Keratinocyte (primary cell): ENCODE measurements at regions not wholly inside any gene's neighbourhood (a gene's known extent, or its start where the extent isn't known, plus 50 kb on each side); places are given as distances from the start of the nearest gene placed in this dataset.

Source experiments
- DNase-seq: peaks from one replicate; pipeline ENCODE4 v3.0.0-alpha.2; 2011; ENCODE audit warnings: low read depth, missing footprints, low spot score
- FAIRE-seq: peaks from 2 replicates; lab custom pipeline; 2011; peaks lifted over from hg19 to GRCh38; lab: Jason Lieb, UNC
- H2AFZ ChIP-seq: 2 replicates; pipeline ENCODE4 v1.6.0; 2012; ENCODE audit warnings: low read length, control low read depth, inconsistent platforms; ENCODE audit not compliant: control insufficient read depth
- H3K27ac ChIP-seq: 2 replicates; pipeline ENCODE4 v1.5.1; 2011; ENCODE audit warnings: low read length; ENCODE audit not compliant: control insufficient read depth, insufficient read depth
- H3K27me3 ChIP-seq: 3 replicates; pipeline ENCODE4 v1.6.0; 2011; ENCODE audit warnings: low read length; ENCODE audit not compliant: control insufficient read depth, insufficient read depth; ENCODE audit errors: extremely low read depth
- H3K36me3 ChIP-seq, 2 experiments: 2 replicates in 1 of 2; 3 replicates in 1 of 2; pipeline ENCODE4 v1.5.1; 2011; ENCODE audit warnings: low read length in 2 of 2, mild to moderate bottlenecking in 1 of 2; ENCODE audit not compliant: control insufficient read depth in 2 of 2, insufficient read depth in 2 of 2; ENCODE audit errors: extremely low read depth in 1 of 2
- H3K4me1 ChIP-seq: 3 replicates; pipeline ENCODE4 v1.5.1; 2011; ENCODE audit warnings: low read length; ENCODE audit not compliant: control insufficient read depth, insufficient read depth; ENCODE audit errors: extremely low read depth
- H3K4me2 ChIP-seq: 3 replicates; pipeline ENCODE4 v1.6.0; 2011; ENCODE audit warnings: low read depth, low read length; ENCODE audit not compliant: control insufficient read depth, insufficient read depth; ENCODE audit errors: extremely low read depth
- H3K4me3 ChIP-seq, 3 experiments: fragments of 200-600 bp in 1 of 3; sonication (generic) in 1 of 3; 2 replicates in 2 of 3; 3 replicates in 1 of 3; pipeline ENCODE4 v1.5.1; 2011 to 2016; ENCODE audit warnings: low read length in 3 of 3, mild to moderate bottlenecking in 3 of 3, control low read depth in 2 of 3, inconsistent platforms in 1 of 3, low read depth in 1 of 3, mixed read lengths in 1 of 3, mixed run types in 1 of 3, moderate library complexity in 1 of 3; ENCODE audit not compliant: control insufficient read depth in 2 of 3, insufficient read depth in 2 of 3; ENCODE audit errors: extremely low read depth in 1 of 3
- H3K79me2 ChIP-seq: 2 replicates; pipeline ENCODE4 v1.6.0; 2012; ENCODE audit warnings: low read length; ENCODE audit not compliant: control insufficient read depth, insufficient read depth
- H3K9ac ChIP-seq: 3 replicates; pipeline ENCODE4 v1.6.0; 2011; ENCODE audit warnings: low read length; ENCODE audit not compliant: control insufficient read depth, insufficient read depth; ENCODE audit errors: extremely low read depth
- H3K9me1 ChIP-seq: 3 replicates; pipeline ENCODE4 v1.6.0; 2011; ENCODE audit warnings: low read length; ENCODE audit not compliant: control insufficient read depth, insufficient read depth; ENCODE audit errors: extremely low read depth
- H3K9me3 ChIP-seq: 2 replicates; pipeline ENCODE4 v1.5.1; 2012; ENCODE audit warnings: low read depth, low read length; ENCODE audit not compliant: control insufficient read depth
- H4K20me1 ChIP-seq: 3 replicates; pipeline ENCODE4 v1.6.0; 2011; ENCODE audit warnings: low read length; ENCODE audit not compliant: control insufficient read depth, insufficient read depth; ENCODE audit errors: extremely low read depth
- EZH2 ChIP-seq: IDR thresholded peaks from one replicate; pipeline ENCODE4 v1.6.1; 2012; ENCODE audit warnings: inconsistent platforms, mild to moderate bottlenecking, low read length, moderate library complexity
- dilution Hi-C: fragments of 300-500 bp; cut with MboI; formaldehyde crosslinking; loops from one replicate; pipeline ENCODE4 v1.7.0; 2020; ENCODE audit warnings: low sequenced_read_pairs; ENCODE audit not compliant: extremely low pct_ligation_motif_present
- TF ChIP-seq, protein P1 (sequence below), 3 experiments: IDR thresholded peaks in 1 of 3; conservative IDR thresholded peaks in 1 of 3; optimal IDR thresholded peaks in 1 of 3; 2 replicates in 2 of 3; 3 replicates in 1 of 3; pipeline versions ENCODE3 to v1.5.1; 2011; ENCODE audit warnings: low read length in 3 of 3, mild to moderate bottlenecking in 3 of 3, moderate library complexity in 2 of 3, control low read depth in 1 of 3, inconsistent platforms in 1 of 3; ENCODE audit not compliant: insufficient read depth in 2 of 3; ENCODE audit errors: extremely low read depth in 1 of 3

DNA sequence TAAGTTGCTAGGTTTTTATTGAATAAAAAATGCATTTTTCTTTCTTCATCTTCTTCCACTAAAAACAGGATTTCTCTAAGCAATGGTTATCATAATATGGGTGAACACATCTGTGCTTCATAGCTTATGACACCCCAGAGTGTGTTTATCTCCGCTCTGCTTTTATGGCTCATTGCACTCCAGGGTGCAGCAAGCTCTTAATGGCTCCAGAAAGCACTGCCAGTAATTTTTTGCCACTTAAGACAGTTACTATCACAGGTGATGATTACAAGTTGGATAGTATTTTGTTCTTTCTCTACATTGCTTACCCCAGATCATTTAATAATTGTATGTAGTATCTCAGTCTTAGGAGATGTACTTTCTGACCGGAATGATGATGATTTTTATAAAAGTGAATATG lies 239.3 kb upstream of the CDH20 start:
- Histone ChIP-seq H3K9ac (no peak overlapping the region), H3K4me2 (no peak overlapping the region), H3K9me3 (no peaks in the 10 kb centered on the region), H3K9me1 (no peaks in the 10 kb centered on the region), H3K27me3 (no peaks in the 10 kb centered on the region), H3K4me3 (no peak overlapping the region), H4K20me1 (no peaks in the 10 kb centered on the region), H3K36me3 (no peaks in the 10 kb centered on the region), H3K4me1 (no peaks in the 10 kb centered on the region), H3K79me2 (no peaks in the 10 kb centered on the region), H3K27ac (no peak overlapping the region), H2AFZ (no peak overlapping the region)
- DNase-seq (no peak), FAIRE-seq (no peak)
- TF ChIP-seq, protein P1, sequence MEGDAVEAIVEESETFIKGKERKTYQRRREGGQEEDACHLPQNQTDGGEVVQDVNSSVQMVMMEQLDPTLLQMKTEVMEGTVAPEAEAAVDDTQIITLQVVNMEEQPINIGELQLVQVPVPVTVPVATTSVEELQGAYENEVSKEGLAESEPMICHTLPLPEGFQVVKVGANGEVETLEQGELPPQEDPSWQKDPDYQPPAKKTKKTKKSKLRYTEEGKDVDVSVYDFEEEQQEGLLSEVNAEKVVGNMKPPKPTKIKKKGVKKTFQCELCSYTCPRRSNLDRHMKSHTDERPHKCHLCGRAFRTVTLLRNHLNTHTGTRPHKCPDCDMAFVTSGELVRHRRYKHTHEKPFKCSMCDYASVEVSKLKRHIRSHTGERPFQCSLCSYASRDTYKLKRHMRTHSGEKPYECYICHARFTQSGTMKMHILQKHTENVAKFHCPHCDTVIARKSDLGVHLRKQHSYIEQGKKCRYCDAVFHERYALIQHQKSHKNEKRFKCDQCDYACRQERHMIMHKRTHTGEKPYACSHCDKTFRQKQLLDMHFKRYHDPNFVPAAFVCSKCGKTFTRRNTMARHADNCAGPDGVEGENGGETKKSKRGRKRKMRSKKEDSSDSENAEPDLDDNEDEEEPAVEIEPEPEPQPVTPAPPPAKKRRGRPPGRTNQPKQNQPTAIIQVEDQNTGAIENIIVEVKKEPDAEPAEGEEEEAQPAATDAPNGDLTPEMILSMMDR (optimal IDR thresholded peaks at IDR 0.05 in 1 of 3, IDR thresholded peaks at IDR 0.05 in 1 of 3, conservative IDR thresholded peaks at IDR 0.05 in 1 of 3; ENCODE audit: extremely low read depth in 1 of 3, insufficient read depth in 2 of 3, low read length in 3 of 3) = no peak
- no peak for TF ChIP-seq EZH2
- dilution Hi-C loops = no loop called here

DNA sequence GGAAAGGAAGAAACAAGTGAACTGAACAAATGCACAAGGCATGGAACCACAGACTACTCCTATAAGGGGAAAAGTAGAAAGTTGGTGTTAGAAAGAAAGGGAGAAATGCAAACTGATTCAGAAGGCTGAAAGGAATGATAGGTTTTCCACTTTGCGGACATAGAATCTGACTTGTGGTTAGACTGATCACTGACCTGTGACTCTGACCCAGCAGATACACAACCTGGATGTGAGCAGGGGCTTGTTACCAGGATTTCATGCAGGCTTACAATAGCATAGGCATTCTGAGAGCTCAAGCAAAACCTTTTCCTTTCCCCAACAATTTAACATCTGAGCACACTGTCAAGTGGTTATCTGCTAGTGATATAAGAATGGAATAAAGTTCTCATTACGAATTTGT lies 237.0 kb upstream of the CDH20 start:
- Histone ChIP-seq H3K9me1 (no peaks in the 10 kb centered on the region), H3K9ac (no peak overlapping the region), H3K4me2 (no peak overlapping the region), H4K20me1 (no peaks in the 10 kb centered on the region), H3K79me2 (no peaks in the 10 kb centered on the region), H3K9me3 (no peaks in the 10 kb centered on the region), H3K27ac (no peak overlapping the region), H2AFZ (no peak overlapping the region), H3K27me3 (no peaks in the 10 kb centered on the region), H3K36me3 (no peaks in the 10 kb centered on the region), H3K4me3 (no peak overlapping the region), H3K4me1 (no peaks in the 10 kb centered on the region)
- no peak for FAIRE-seq
- DNase-seq = no peak
- dilution Hi-C loops = no loop called here
- TF ChIP-seq EZH2 = no peak
- TF ChIP-seq, protein P1 (optimal IDR thresholded peaks at IDR 0.05 in 1 of 3, IDR thresholded peaks at IDR 0.05 in 1 of 3, conservative IDR thresholded peaks at IDR 0.05 in 1 of 3; ENCODE audit: extremely low read depth in 1 of 3, insufficient read depth in 2 of 3, low read length in 3 of 3) = no peak
